ENCODE measurements at regions not wholly inside any gene's neighbourhood (a gene's known extent, or its start where the extent isn't known, plus 50 kb on each side); places are given as distances from the start of the nearest gene placed in this dataset.

- H3K79me2 ChIP-seq (ENCODE audit: control insufficient read depth, insufficient read depth, low read length), result no peaks in the 10 kb centered on the region
- DNase-seq (ENCODE audit: low read depth, low spot score), result no peak
Measured at GRCh38 chr2:18186816-18187613, 308.5 kb downstream of the KCNS3 start.

GRCh38 chr2:18182861-18183260 lies 304.4 kb downstream of the KCNS3 start:
- Histone ChIP-seq H3K79me2 (ENCODE audit: control insufficient read depth, insufficient read depth, low read length) (no peaks in the 10 kb centered on the region), H3K36me3 (ENCODE audit: control insufficient read depth in 2 of 2, extremely low read depth in 1 of 2, insufficient read depth in 2 of 2, low read length in 2 of 2) (no peaks in the 10 kb centered on the region), H3K4me2 (ENCODE audit: control insufficient read depth, extremely low read depth, insufficient read depth, low read depth, low read length) (no peak overlapping the region), H4K20me1 (ENCODE audit: control insufficient read depth, extremely low read depth, insufficient read depth, low read length) (no peaks in the 10 kb centered on the region), H3K9ac (ENCODE audit: control insufficient read depth, extremely low read depth, insufficient read depth, low read length) (no peak overlapping the region), H3K27me3 (ENCODE audit: control insufficient read depth, extremely low read depth, insufficient read depth, low read length) (peaks cover 3% of the 10 kb centered on the region), H3K9me3 (ENCODE audit: control insufficient read depth, low read depth, low read length) (no peaks in the 10 kb centered on the region), H3K4me1 (ENCODE audit: control insufficient read depth, extremely low read depth, insufficient read depth, low read length) (no peaks in the 10 kb centered on the region), H3K9me1 (ENCODE audit: control insufficient read depth, extremely low read depth, insufficient read depth, low read length) (no peaks in the 10 kb centered on the region), H3K27ac (ENCODE audit: control insufficient read depth, insufficient read depth, low read length) (no peak overlapping the region), H3K4me3 (ENCODE audit: control insufficient read depth in 2 of 3, extremely low read depth in 1 of 3, insufficient read depth in 2 of 3, low read depth in 1 of 3, low read length in 3 of 3) (no peak overlapping the region), H2AFZ (ENCODE audit: control insufficient read depth, low read length) (no peak overlapping the region)
- no peak for TF ChIP-seq EZH2 (IDR thresholded peaks at IDR 0.05; ENCODE audit: low read length)
- TF ChIP-seq CTCF (optimal IDR thresholded peaks at IDR 0.05 in 1 of 3, IDR thresholded peaks at IDR 0.05 in 1 of 3, conservative IDR thresholded peaks at IDR 0.05 in 1 of 3; ENCODE audit: extremely low read depth in 1 of 3, insufficient read depth in 2 of 3, low read length in 3 of 3), result no peak
- dilution Hi-C loops (cut with MboI; ENCODE audit: extremely low pct_ligation_motif_present, low sequenced_read_pairs), result no loop called here
- DNase-seq (ENCODE audit: low read depth, low spot score) (no peak), FAIRE-seq (no peak)

More at GRCh38 chr2:18186816-18187613, 308.5 kb downstream of the KCNS3 start:
- Histone ChIP-seq H3K4me3 (ENCODE audit: control insufficient read depth in 2 of 3, extremely low read depth in 1 of 3, insufficient read depth in 2 of 3, low read depth in 1 of 3, low read length in 3 of 3) (no peak overlapping the region), H4K20me1 (ENCODE audit: control insufficient read depth, extremely low read depth, insufficient read depth, low read length) (no peaks in the 10 kb centered on the region), H3K9me1 (ENCODE audit: control insufficient read depth, extremely low read depth, insufficient read depth, low read length) (no peaks in the 10 kb centered on the region), H3K27me3 (ENCODE audit: control insufficient read depth, extremely low read depth, insufficient read depth, low read length) (peaks cover 3% of the 10 kb centered on the region), H3K9ac (ENCODE audit: control insufficient read depth, extremely low read depth, insufficient read depth, low read length) (no peak overlapping the region), H3K36me3 (ENCODE audit: control insufficient read depth in 2 of 2, extremely low read depth in 1 of 2, insufficient read depth in 2 of 2, low read length in 2 of 2) (no peaks in the 10 kb centered on the region), H3K9me3 (ENCODE audit: control insufficient read depth, low read depth, low read length) (no peaks in the 10 kb centered on the region), H3K4me2 (ENCODE audit: control insufficient read depth, extremely low read depth, insufficient read depth, low read depth, low read length) (no peak overlapping the region), H2AFZ (ENCODE audit: control insufficient read depth, low read length) (no peak overlapping the region), H3K27ac (ENCODE audit: control insufficient read depth, insufficient read depth, low read length) (no peak overlapping the region), H3K4me1 (ENCODE audit: control insufficient read depth, extremely low read depth, insufficient read depth, low read length) (no peaks in the 10 kb centered on the region)
- dilution Hi-C loops (cut with MboI; ENCODE audit: extremely low pct_ligation_motif_present, low sequenced_read_pairs), result no loop called here
- FAIRE-seq, result no peak
- no peak for TF ChIP-seq EZH2 (IDR thresholded peaks at IDR 0.05; ENCODE audit: low read length)
- no peak for TF ChIP-seq CTCF (optimal IDR thresholded peaks at IDR 0.05 in 1 of 3, IDR thresholded peaks at IDR 0.05 in 1 of 3, conservative IDR thresholded peaks at IDR 0.05 in 1 of 3; ENCODE audit: extremely low read depth in 1 of 3, insufficient read depth in 2 of 3, low read length in 3 of 3)

Measured in keratinocyte (primary cell).